Tibial nerve (tissue), 4 donors: ENCODE measurements at regions not wholly inside any gene's neighbourhood (a gene's known extent, or its start where the extent isn't known, plus 50 kb on each side); places are given as distances from the start of the nearest gene placed in this dataset.

Source experiments
- DNase-seq, 2 donors: peaks; one replicate each; pipeline ENCODE4 v3.0.0-alpha.2; 2019; ENCODE audit warnings: low spot score in 2 of 2
- H3K27ac ChIP-seq, 4 donors: fragments of 200-600 bp; sonication (generic) in 3 of 4; one replicate each; pipeline ENCODE4 v1.5.1; 2017 to 2019; ENCODE audit warnings: mild to moderate bottlenecking in 1 of 4
- H3K27me3 ChIP-seq, 2 donors: fragments of 200-600 bp; sonication (generic) in 1 of 2; one replicate each; pipeline versions ENCODE4 v1.5.1 to v1.6.0; 2017 to 2019
- H3K36me3 ChIP-seq, 3 donors: fragments of 200-600 bp; sonication (generic); one replicate each; pipeline ENCODE4 v1.5.1; 2018 to 2019
- H3K4me1 ChIP-seq, 4 donors: fragments of 200-600 bp; sonication (generic) in 3 of 4; one replicate each; pipeline ENCODE4 v1.5.1; 2017 to 2019
- H3K4me3 ChIP-seq, 4 donors: fragments of 200-600 bp; sonication (generic) in 3 of 4; one replicate each; pipeline ENCODE4 v1.5.1; 2017 to 2019; ENCODE audit warnings: mild to moderate bottlenecking in 1 of 4, moderate library complexity in 1 of 4
- H3K9me3 ChIP-seq, 4 donors: fragments of 200-600 bp; sonication (generic) in 3 of 4; one replicate each; pipeline ENCODE4 v1.5.1; 2017 to 2019
- CTCF ChIP-seq, 5 experiments: fragments of 200-600 bp in 3 of 5; fragments of 450-650 bp in 2 of 5; sonication (generic) in 3 of 5; IDR thresholded peaks; one replicate each; pipeline ENCODE4 v1.5.1; 2016 to 2019; ENCODE audit warnings: antibody characterized with exemption in 5 of 5, mild to moderate bottlenecking in 3 of 5, moderate library complexity in 2 of 5
- EP300 ChIP-seq, 2 donors: sonication (generic); formaldehyde crosslinking; IDR thresholded peaks; one replicate each; pipeline ENCODE4 v1.6.1; 2017; ENCODE audit warnings: antibody characterized with exemption in 2 of 2, mild to moderate bottlenecking in 1 of 2
- POLR2A ChIP-seq, 2 donors: fragments of 450-650 bp; IDR thresholded peaks; one replicate each; pipeline ENCODE4 v1.6.1; 2017; ENCODE audit warnings: antibody characterized with exemption in 2 of 2, mild to moderate bottlenecking in 2 of 2, moderate library complexity in 2 of 2
- WGBS, 2 donors: methylation state at CpG; one replicate each; pipeline ENCODE4 v1.1.5; 2018; 5-methylcytosine and 5-hydroxymethylcytosine counted together

- DNase-seq = no peak
- Histone ChIP-seq H3K27me3 (no peaks in the 10 kb centered on the region), H3K4me1 (no peaks in the 10 kb centered on the region), H3K36me3 (no peaks in the 10 kb centered on the region), H3K9me3 (no peaks in the 10 kb centered on the region), H3K27ac (no peak overlapping the region), H3K4me3 (no peak overlapping the region)
- no peak for TF ChIP-seq POLR2A (IDR thresholded peaks at IDR 0.05)
- no peak for TF ChIP-seq EP300 (IDR thresholded peaks at IDR 0.05)
- TF ChIP-seq CTCF (IDR thresholded peaks at IDR 0.05) = no peak
- WGBS, 2 donors = 71 to 73% methylated on average over 7 of the region's 7 CpGs
Observed at GRCh38 chr13:106423530-106423929, 111.9 kb downstream of the EFNB2 start.

- H3K4me1 ChIP-seq = no peaks in the 10 kb centered on the region
- H3K27ac ChIP-seq = no peak overlapping the region
- H3K9me3 ChIP-seq = no peaks in the 10 kb centered on the region
- H3K36me3 ChIP-seq = no peaks in the 10 kb centered on the region
- WGBS, 2 donors = 58 to 61% methylated on average over 4 of the region's 4 CpGs
- H3K4me3 ChIP-seq = no peak overlapping the region
- no peak for DNase-seq
- TF ChIP-seq EP300 (IDR thresholded peaks at IDR 0.05) (no peak), CTCF (IDR thresholded peaks at IDR 0.05) (no peak), POLR2A (IDR thresholded peaks at IDR 0.05) (no peak)
- no peaks in the 10 kb centered on the region for H3K27me3 ChIP-seq
Observed at GRCh38 chr13:106418556-106418955, 116.9 kb downstream of the EFNB2 start.

GRCh38 chr13:106417467-106418110 is 117.9 kb downstream of the EFNB2 start:
- Histone ChIP-seq H3K36me3 (no peaks in the 10 kb centered on the region), H3K9me3 (no peaks in the 10 kb centered on the region), H3K27ac (peak overlapping the region in 1 of 4 donors; percentile 29), H3K4me3 (no peak overlapping the region), H3K27me3 (no peaks in the 10 kb centered on the region), H3K4me1 (no peaks in the 10 kb centered on the region)
- TF ChIP-seq CTCF (IDR thresholded peaks at IDR 0.05) (no peak), EP300 (IDR thresholded peaks at IDR 0.05) (no peak), POLR2A (IDR thresholded peaks at IDR 0.05) (no peak)
- 72 to 78% methylated on average over 16 of the region's 16 CpGs for WGBS, 2 donors
- no peak for DNase-seq

GRCh38 chr13:106416645-106417044 is 118.8 kb downstream of the EFNB2 start:
- DNase-seq = no peak
- H3K4me1 ChIP-seq = no peaks in the 10 kb centered on the region
- TF ChIP-seq CTCF (IDR thresholded peaks at IDR 0.05) = no peak
- TF ChIP-seq EP300 (IDR thresholded peaks at IDR 0.05) = no peak
- TF ChIP-seq POLR2A (IDR thresholded peaks at IDR 0.05) = no peak
- 90 to 91% methylated on average over 3 of the region's 3 CpGs for WGBS, 2 donors
- no peak overlapping the region for H3K4me3 ChIP-seq
- no peaks in the 10 kb centered on the region for H3K9me3 ChIP-seq
- H3K27me3 ChIP-seq = no peaks in the 10 kb centered on the region
- H3K36me3 ChIP-seq = no peaks in the 10 kb centered on the region
- peak overlapping the region in 2 of 4 donors; percentile 38 to 40 for H3K27ac ChIP-seq

- H3K4me1 ChIP-seq = no peaks in the 10 kb centered on the region
Observed at GRCh38 chr13:106415971-106416370, 119.5 kb downstream of the EFNB2 start.

More at GRCh38 chr13:106415971-106416370, 119.5 kb downstream of the EFNB2 start:
- TF ChIP-seq CTCF (IDR thresholded peaks at IDR 0.05) (no peak), EP300 (IDR thresholded peaks at IDR 0.05) (no peak), POLR2A (IDR thresholded peaks at IDR 0.05) (no peak)
- Histone ChIP-seq H3K27me3 (no peaks in the 10 kb centered on the region), H3K4me3 (no peak overlapping the region), H3K36me3 (no peaks in the 10 kb centered on the region), H3K27ac (peak overlapping the region in 2 of 4 donors; percentile 38 to 40), H3K9me3 (no peaks in the 10 kb centered on the region)
- DNase-seq = no peak
- 21 to 42% methylated on average over 1 of the region's 1 CpG for WGBS, 2 donors
